ENCODE measurements at regions not wholly inside any gene's neighbourhood (a gene's known extent, or its start where the extent isn't known, plus 50 kb on each side); places are given as distances from the start of the nearest gene placed in this dataset.

DNA sequence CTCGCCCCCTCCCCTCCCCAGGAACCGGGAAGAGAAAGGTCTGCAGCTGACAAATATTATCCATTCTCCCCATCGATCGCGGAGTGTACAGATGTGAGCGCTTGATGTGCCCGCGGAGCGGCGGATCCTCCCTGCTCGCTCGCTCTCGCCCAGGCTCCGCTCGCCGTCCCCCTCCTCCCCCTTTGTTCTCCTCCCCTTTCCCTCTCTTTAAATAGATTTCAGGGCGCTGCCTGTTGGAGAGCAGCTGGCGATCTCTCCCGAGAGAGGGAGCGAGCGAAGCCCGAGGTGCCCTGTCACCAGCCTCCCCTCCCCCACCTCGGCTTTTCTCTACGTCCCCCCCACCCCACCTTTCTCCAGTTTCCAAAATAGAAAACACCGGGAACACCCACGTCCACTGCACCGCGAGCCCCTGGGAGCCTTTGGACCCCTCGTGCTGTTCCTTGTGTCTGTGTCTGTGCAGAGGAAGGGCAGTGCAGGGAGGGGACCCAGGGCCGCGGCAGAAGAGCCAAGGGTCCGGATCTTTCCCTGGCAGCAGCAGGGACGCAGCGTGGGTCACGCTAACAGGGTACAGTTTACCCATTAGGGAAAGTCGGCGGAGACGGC, 56.6 kb upstream of the BCOR start:
- Histone ChIP-seq H3K9me3 (ENCODE audit: control insufficient read depth, low read length) (no peaks in the 10 kb centered on the region), H3K36me3 (ENCODE audit: control insufficient read depth, insufficient read depth, low read length) (no peaks in the 10 kb centered on the region), H3K27me3 (ENCODE audit: control insufficient read depth, insufficient read depth, low read length, poor library complexity, severe bottlenecking) (peaks cover 62% of the 10 kb centered on the region), H3K27ac (ENCODE audit: insufficient read depth, low read depth, low read length, poor library complexity, severe bottlenecking) (peak overlapping the region; percentile 60), H3K4me3 (ENCODE audit: insufficient read depth, low read depth, low read length) (peak overlapping the region; percentile 23), H3K4me1 (ENCODE audit: control insufficient read depth, insufficient read depth, low read length) (peaks cover 10% of the 10 kb centered on the region)
- WGBS, 2 experiments = 0% methylated on average over 34 to 35 of the region's 38 CpGs

DNA sequence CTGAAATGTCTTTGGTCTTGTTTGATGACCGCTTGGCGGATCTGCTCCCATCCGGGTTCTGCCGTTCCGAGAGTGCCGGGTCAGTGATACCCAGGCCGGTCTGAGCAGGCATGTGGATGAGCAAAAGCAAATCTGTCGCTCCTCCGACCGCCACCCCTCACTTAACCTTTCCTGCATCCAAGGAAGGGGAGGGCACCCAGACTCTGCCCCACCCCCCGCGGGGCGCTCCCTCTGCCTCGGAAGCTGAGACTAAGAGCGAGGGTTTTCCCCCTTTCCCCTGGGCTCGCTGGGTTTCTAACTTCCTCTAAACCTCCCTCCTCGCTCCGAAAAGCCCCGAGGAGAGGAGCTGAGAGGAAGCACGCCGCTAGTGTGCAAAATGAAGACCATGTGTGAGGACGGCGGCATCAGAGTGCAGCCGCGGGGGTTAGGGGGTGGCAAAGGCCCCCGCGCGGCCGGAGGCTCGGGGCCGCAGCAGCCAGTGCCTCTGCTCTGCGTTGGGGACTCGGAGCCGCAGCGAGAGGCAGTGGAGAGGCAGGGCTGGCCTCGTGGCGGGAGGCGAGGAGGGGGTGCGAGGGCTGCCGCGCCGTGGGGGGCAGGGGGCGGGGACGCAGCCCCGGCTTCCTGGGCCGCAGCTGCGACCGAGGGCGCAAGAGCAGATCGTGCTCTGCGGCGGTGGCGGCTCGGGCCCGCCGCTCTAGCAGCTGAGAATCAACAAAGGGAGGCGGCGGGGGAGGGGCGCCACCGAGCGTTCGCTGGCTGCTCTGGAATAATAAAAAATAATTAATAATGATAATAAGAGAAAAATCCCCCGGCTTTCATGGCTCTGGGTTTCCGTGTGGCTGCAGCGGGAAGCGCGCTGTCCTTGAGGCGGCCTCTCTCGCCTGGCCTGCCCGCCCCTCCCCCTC, 55.8 kb upstream of the BCOR start:
- Histone ChIP-seq H3K27me3 (ENCODE audit: control insufficient read depth, insufficient read depth, low read length, poor library complexity, severe bottlenecking) (peaks cover 70% of the 10 kb centered on the region), H3K36me3 (ENCODE audit: control insufficient read depth, insufficient read depth, low read length) (no peaks in the 10 kb centered on the region), H3K9me3 (ENCODE audit: control insufficient read depth, low read length) (no peaks in the 10 kb centered on the region), H3K4me3 (ENCODE audit: insufficient read depth, low read depth, low read length) (peak overlapping the region; percentile 34), H3K27ac (ENCODE audit: insufficient read depth, low read depth, low read length, poor library complexity, severe bottlenecking) (no peak overlapping the region), H3K4me1 (ENCODE audit: control insufficient read depth, insufficient read depth, low read length) (peaks cover 16% of the 10 kb centered on the region)
- WGBS, 2 experiments = 0% methylated on average over 56 to 62 of the region's 70 CpGs

DNA sequence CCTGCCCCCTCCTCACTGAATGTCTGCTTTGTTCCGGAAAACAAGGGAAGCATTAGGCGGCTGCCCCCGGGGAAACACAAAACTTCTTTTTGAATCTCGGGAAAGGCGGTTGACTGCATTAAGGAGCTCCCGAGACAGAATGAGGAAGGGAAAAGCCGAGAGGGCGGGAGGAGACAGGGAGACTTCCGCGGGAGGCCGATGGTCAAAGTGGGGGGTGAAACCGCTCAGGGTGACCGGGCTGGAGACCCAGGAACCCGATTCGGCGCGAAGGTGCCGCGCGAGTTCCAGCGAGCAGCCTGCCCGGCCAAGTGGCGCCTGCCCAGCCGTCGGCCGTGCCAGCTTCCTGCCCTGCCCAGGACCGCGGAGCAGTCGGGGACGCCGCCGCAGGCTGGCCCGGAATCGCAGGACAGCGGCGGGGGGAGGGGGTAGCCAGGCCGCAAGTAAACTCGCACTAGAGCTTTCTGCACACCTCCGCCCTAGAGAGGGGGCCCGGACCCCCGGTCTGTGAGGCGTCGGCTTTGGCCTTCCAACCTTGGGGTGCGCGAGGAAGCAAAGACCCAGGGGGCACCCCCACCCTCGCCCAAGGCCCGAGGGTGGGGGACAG, 55.1 kb upstream of the BCOR start:
- H3K27ac ChIP-seq (ENCODE audit: insufficient read depth, low read depth, low read length, poor library complexity, severe bottlenecking) = no peak overlapping the region

DNA sequence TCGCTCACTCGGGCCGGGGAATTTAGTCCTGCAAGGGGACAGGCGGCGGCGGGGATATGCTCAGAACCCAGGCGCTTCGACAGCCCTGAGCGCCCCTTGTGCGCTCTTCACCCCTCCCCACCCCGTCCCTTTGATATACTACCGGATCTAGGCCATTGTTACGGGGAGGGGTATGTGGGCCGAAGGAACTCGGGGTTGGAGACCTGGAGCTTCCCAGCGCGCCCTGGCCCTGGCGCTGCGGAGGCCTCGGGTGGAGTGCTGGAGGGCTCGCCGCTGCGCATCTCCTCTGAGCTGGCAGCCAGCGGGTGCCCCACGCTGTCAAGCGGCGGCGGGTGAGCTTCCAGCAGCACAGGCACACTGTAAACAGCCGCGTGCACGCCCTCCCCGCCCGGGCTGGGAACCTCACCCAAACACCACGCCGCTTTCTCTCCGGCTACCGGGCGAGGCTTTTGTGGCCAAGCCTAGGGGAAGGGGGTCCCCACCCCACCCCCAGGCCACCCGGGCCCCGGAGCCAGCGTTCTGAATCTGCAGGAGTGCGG, 54.5 kb upstream of the BCOR start:
- Histone ChIP-seq H3K4me1 (ENCODE audit: control insufficient read depth, insufficient read depth, low read length) (peaks cover 30% of the 10 kb centered on the region), H3K27ac (ENCODE audit: insufficient read depth, low read depth, low read length, poor library complexity, severe bottlenecking) (no peak overlapping the region), H3K4me3 (ENCODE audit: insufficient read depth, low read depth, low read length) (peak overlapping the region; percentile 34), H3K27me3 (ENCODE audit: control insufficient read depth, insufficient read depth, low read length, poor library complexity, severe bottlenecking) (peaks cover 76% of the 10 kb centered on the region), H3K36me3 (ENCODE audit: control insufficient read depth, insufficient read depth, low read length) (no peaks in the 10 kb centered on the region), H3K9me3 (ENCODE audit: control insufficient read depth, low read length) (no peaks in the 10 kb centered on the region)
- 1 to 2% methylated on average over 40 to 42 of the region's 42 CpGs for WGBS, 2 experiments

More for the DNA sequence above, 55.1 kb upstream of the BCOR start:
- H3K27me3 ChIP-seq (ENCODE audit: control insufficient read depth, insufficient read depth, low read length, poor library complexity, severe bottlenecking) = peaks cover 76% of the 10 kb centered on the region
- WGBS, 2 experiments = 0% methylated on average over 47 of the region's 47 CpGs
- H3K9me3 ChIP-seq (ENCODE audit: control insufficient read depth, low read length) = no peaks in the 10 kb centered on the region
- peak overlapping the region; percentile 34 for H3K4me3 ChIP-seq (ENCODE audit: insufficient read depth, low read depth, low read length)
- peaks cover 24% of the 10 kb centered on the region for H3K4me1 ChIP-seq (ENCODE audit: control insufficient read depth, insufficient read depth, low read length)
- no peaks in the 10 kb centered on the region for H3K36me3 ChIP-seq (ENCODE audit: control insufficient read depth, insufficient read depth, low read length)

DNA sequence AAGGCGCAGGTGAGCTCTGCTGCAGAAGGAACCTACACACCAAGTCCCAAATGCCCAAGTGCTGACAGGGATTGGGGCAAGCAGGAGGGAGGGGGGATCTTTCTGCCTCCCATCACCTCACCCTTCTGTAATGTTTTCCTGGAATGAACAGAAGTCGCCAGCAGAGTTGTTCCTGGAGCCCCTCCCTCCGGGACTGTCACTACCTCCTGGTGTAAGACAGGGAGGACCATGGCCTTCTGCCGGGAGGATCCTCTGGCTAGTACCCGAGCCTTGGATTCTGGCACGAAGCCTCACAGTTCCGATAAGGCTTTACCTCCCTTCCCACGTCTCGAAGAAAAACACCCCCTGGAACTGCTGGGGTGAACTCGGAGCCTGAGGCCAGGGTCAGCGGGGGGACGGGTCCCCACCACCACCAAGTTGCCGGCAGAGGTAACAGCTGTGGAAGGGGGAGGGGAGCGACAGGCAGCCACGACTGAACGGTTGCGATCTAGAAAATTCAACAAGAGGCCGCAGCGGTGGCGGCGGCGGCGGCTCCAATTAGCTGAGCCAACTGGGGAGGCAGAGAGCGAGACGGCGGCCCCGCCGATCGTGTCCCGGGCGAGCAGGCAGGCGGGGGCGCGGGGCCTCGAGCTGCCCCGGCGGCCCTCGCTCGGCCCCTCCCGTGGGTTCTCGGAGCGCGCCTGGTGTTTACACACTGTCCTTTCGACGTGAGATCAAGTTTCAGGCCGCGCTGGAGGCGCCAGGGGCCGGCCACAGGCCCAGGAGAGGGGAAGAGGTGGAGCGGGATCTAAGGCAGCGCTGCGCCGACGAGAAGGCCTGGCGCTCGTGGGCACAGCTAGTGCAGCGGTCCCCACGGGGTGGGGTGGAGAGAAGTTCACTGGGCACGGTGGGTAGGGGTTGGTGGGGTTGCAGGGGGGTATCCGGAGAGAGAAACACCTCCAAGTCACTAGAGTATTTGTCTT, 53.7 kb upstream of the BCOR start:
- Histone ChIP-seq H3K27ac (ENCODE audit: insufficient read depth, low read depth, low read length, poor library complexity, severe bottlenecking) (no peak overlapping the region), H3K9me3 (ENCODE audit: control insufficient read depth, low read length) (no peaks in the 10 kb centered on the region), H3K36me3 (ENCODE audit: control insufficient read depth, insufficient read depth, low read length) (no peaks in the 10 kb centered on the region), H3K27me3 (ENCODE audit: control insufficient read depth, insufficient read depth, low read length, poor library complexity, severe bottlenecking) (peaks cover 76% of the 10 kb centered on the region), H3K4me3 (ENCODE audit: insufficient read depth, low read depth, low read length) (peak overlapping the region; percentile 34), H3K4me1 (ENCODE audit: control insufficient read depth, insufficient read depth, low read length) (peaks cover 30% of the 10 kb centered on the region)
- WGBS, 2 experiments = 4 to 5% methylated on average over 55 to 60 of the region's 60 CpGs

DNA sequence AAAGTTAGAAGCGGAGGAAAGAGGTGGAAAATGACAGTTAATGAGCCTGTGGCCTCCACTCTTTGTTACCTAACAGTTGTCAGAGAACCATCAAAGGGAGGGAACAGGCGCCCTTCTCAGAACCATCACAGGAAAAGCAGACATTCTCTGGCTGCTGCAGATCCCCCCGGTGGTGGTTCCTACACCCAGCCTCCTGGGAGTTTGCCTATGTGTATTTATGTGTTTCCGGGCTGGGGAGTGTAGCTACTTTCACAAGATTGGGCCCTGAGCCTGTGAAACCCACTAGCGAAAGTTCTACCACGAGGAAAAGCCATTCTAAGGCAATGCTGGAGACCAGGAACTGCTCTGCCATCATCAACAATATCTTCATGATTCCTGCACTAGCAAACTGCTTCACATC, 52.7 kb upstream of the BCOR start:
- Histone ChIP-seq H3K27me3 (ENCODE audit: control insufficient read depth, insufficient read depth, low read length, poor library complexity, severe bottlenecking) (peaks cover 81% of the 10 kb centered on the region), H3K4me1 (ENCODE audit: control insufficient read depth, insufficient read depth, low read length) (peaks cover 30% of the 10 kb centered on the region), H3K9me3 (ENCODE audit: control insufficient read depth, low read length) (no peaks in the 10 kb centered on the region), H3K4me3 (ENCODE audit: insufficient read depth, low read depth, low read length) (no peak overlapping the region), H3K36me3 (ENCODE audit: control insufficient read depth, insufficient read depth, low read length) (no peaks in the 10 kb centered on the region), H3K27ac (ENCODE audit: insufficient read depth, low read depth, low read length, poor library complexity, severe bottlenecking) (no peak overlapping the region)
- WGBS, 2 experiments = 55 to 60% methylated on average over 6 of the region's 6 CpGs

DNA sequence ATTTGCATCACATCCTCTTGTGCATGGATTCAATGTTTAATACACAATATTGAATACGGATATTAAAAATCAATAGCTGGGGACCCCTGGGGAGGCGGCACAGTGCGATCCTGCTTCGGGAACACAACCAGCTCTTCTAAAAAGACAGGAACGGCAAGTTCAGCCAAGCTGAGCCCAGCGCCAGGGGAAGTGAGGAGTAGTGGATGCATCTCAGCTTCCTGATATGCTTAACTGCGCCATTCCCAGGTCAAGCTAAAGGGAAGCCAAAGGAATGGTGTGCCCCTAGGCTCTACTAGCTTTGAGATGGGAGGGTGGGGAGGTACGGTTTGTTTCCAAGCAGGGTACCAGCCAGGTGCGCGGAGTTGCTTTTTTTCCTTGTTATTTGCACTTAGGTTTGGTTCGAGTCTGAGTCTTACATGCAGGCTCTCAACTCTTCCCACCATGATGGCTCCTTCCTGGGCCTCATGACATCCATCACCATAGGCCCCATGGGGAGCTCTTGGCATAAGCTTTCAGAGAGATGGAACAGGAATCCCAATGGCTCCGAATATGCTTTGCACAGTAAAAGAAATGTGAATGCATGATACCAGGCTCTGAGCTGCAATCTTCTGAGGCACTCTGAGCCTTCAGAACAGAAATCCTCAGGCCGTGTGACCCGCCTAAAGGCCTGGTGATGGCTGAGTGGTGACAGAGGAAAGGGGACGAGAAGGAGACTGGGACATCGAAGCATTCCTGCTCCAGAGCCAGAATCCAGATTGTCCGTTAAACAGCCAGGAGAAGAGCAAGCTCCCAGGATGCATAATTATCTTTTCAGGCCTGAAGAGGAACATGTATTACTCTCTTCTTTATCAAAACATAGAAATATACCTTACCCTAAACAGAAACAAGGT, 51.8 kb upstream of the BCOR start:
- no peak overlapping the region for H3K4me3 ChIP-seq (ENCODE audit: insufficient read depth, low read depth, low read length)
- no peaks in the 10 kb centered on the region for H3K36me3 ChIP-seq (ENCODE audit: control insufficient read depth, insufficient read depth, low read length)
- no peaks in the 10 kb centered on the region for H3K9me3 ChIP-seq (ENCODE audit: control insufficient read depth, low read length)
- peaks cover 30% of the 10 kb centered on the region for H3K4me1 ChIP-seq (ENCODE audit: control insufficient read depth, insufficient read depth, low read length)
- H3K27me3 ChIP-seq (ENCODE audit: control insufficient read depth, insufficient read depth, low read length, poor library complexity, severe bottlenecking) = peaks cover 86% of the 10 kb centered on the region
- 13 to 14% methylated on average over 16 to 17 of the region's 17 CpGs for WGBS, 2 experiments
- no peak overlapping the region for H3K27ac ChIP-seq (ENCODE audit: insufficient read depth, low read depth, low read length, poor library complexity, severe bottlenecking)

DNA sequence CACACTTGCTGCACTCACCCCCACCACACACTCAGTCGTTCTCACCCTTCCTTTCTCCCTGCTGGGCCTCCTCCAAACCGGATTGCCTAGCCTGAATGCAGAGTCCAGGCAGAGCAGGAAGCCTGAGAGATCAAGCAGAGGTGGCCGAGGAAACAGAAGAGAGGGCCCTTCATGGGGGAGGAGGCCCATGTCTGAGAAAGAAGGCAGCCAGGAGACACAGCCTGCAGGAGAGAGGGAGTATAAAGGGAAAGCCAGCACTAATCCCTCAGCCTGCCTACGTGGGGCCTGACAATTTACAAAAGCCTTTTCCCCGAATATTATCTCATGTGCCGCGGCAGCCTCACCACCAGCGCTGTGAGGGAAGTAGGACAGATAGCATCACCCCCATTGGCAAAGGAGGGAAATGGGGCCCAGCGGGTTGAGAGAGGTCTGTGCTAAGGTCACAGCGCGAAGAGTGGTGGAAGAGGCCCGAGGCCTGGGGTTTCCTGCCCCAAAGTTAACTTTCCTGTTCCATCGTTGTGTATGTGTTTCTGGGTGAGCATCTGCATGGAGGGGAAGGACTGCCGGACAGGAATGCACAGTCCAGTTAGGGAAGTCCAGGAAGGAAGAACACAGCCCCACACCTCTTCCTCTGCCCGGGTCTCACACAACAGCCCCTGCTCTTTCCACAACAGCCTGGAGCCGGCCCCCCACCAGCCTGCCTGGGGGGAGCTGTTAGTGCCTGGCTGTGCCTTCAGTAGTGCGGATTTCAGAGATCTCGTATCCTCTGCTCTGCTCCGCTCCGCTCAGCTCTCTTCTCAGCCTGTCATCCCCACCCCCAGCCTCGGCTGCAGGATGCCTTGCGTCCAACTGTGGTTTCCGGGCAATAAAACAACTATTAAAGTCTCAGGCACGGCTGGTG, 50.9 kb upstream of the BCOR start:
- H3K4me3 ChIP-seq (ENCODE audit: insufficient read depth, low read depth, low read length) = no peak overlapping the region
- no peaks in the 10 kb centered on the region for H3K36me3 ChIP-seq (ENCODE audit: control insufficient read depth, insufficient read depth, low read length)
- no peaks in the 10 kb centered on the region for H3K9me3 ChIP-seq (ENCODE audit: control insufficient read depth, low read length)
- WGBS, 2 experiments = 3 to 4% methylated on average over 17 to 24 of the region's 24 CpGs
- H3K4me1 ChIP-seq (ENCODE audit: control insufficient read depth, insufficient read depth, low read length) = peaks cover 30% of the 10 kb centered on the region
- H3K27me3 ChIP-seq (ENCODE audit: control insufficient read depth, insufficient read depth, low read length, poor library complexity, severe bottlenecking) = peaks cover 86% of the 10 kb centered on the region
- H3K27ac ChIP-seq (ENCODE audit: insufficient read depth, low read depth, low read length, poor library complexity, severe bottlenecking) = no peak overlapping the region
